NCI-H2196 (cell line): ENCODE measurements at regions not wholly inside any gene's neighbourhood (a gene's known extent, or its start where the extent isn't known, plus 50 kb on each side); places are given as distances from the start of the nearest gene placed in this dataset.
"Not testable (repeated sequence)": the region's sequence is repeated elsewhere in the genome, so short reads cannot be mapped to it uniquely, and the experiment has no call there.

Source experiments
- DNase-seq: peaks from one replicate; lab custom pipeline; 2025; ENCODE audit not compliant: unreplicated experiment; lab: John Stamatoyannopoulos, UW

GRCh38 chr10:61192589-61192988 lies 248.6 kb upstream of the RHOBTB1 start:
- DNase-seq, result not testable (repeated sequence)

GRCh38 chr10:61192042-61192441 lies 248.1 kb upstream of the RHOBTB1 start:
- DNase-seq, result no peak

GRCh38 chr10:61189912-61190311 lies 245.9 kb upstream of the RHOBTB1 start:
- DNase-seq, result no peak

- no peak for DNase-seq
Observed at GRCh38 chr10:61188691-61189090, 244.7 kb upstream of the RHOBTB1 start.

GRCh38 chr10:61188101-61188500 lies 244.1 kb upstream of the RHOBTB1 start:
- DNase-seq, result no peak

- no peak for DNase-seq
Observed at GRCh38 chr10:61187601-61188000, 243.6 kb upstream of the RHOBTB1 start.

GRCh38 chr10:61186408-61186807 lies 242.4 kb upstream of the RHOBTB1 start:
- no peak for DNase-seq

- no peak for DNase-seq
Observed at GRCh38 chr10:61184429-61184828, 240.4 kb upstream of the RHOBTB1 start.

- no peak for DNase-seq
Observed at GRCh38 chr10:61183967-61184366, 240.0 kb upstream of the RHOBTB1 start.

GRCh38 chr10:61181832-61182231 lies 237.8 kb upstream of the RHOBTB1 start:
- DNase-seq, result no peak

GRCh38 chr10:61179771-61180170 lies 235.8 kb upstream of the RHOBTB1 start:
- DNase-seq, result no peak

- no peak for DNase-seq
Observed at GRCh38 chr10:61176424-61176823, 232.4 kb upstream of the RHOBTB1 start.

GRCh38 chr10:61175316-61175715 lies 231.3 kb upstream of the RHOBTB1 start:
- no peak for DNase-seq

- DNase-seq, result no peak
Observed at GRCh38 chr10:61173450-61173849, 229.5 kb upstream of the RHOBTB1 start.

- DNase-seq, result no peak
Observed at GRCh38 chr10:61172182-61172926, 228.4 kb upstream of the RHOBTB1 start.

- no peak for DNase-seq
Observed at GRCh38 chr10:61170594-61170993, 226.6 kb upstream of the RHOBTB1 start.

- no peak for DNase-seq
Observed at GRCh38 chr10:61169294-61169693, 225.3 kb upstream of the RHOBTB1 start.

GRCh38 chr10:61166489-61166888 lies 222.5 kb upstream of the RHOBTB1 start:
- no peak for DNase-seq

- DNase-seq, result no peak
Observed at GRCh38 chr10:61166065-61166464, 222.1 kb upstream of the RHOBTB1 start.

- no peak for DNase-seq
Observed at GRCh38 chr10:61164458-61165160, 220.6 kb upstream of the RHOBTB1 start.

- no peak for DNase-seq
Observed at GRCh38 chr10:61163403-61163802, 219.4 kb upstream of the RHOBTB1 start.

- no peak for DNase-seq
Observed at GRCh38 chr10:61160253-61160652, 216.3 kb upstream of the RHOBTB1 start.

GRCh38 chr10:61159253-61159652 lies 215.3 kb upstream of the RHOBTB1 start:
- no peak for DNase-seq
